CD4-positive, alpha-beta T cell (primary cell): ENCODE measurements at regions not wholly inside any gene's neighbourhood (a gene's known extent, or its start where the extent isn't known, plus 50 kb on each side); places are given as distances from the start of the nearest gene placed in this dataset.

Source experiments
- ATAC-seq: fragments of 200-7000 bp; cut with Tn5 transposase; one replicate; pipeline ENCODE4 v1.10.0; 2022; ENCODE audit warnings: mild to moderate bottlenecking; ENCODE audit not compliant: poor library complexity
- CTCF ChIA-PET: fragments of 350-600 bp; sonication (Branson Sonifier 250); formaldehyde crosslinking; loops from one replicate; lab custom pipeline; 2021; ENCODE audit warnings: antibody characterized with exemption, inconsistent platforms; lab: Charles Lee
- POLR2A ChIA-PET: fragments of 350-600 bp; sonication (Branson Sonifier 250); formaldehyde crosslinking; loops from one replicate; lab custom pipeline; 2021; ENCODE audit warnings: antibody characterized with exemption, inconsistent platforms; lab: Charles Lee
- DNase-seq, 14 experiments: peaks; one replicate each; pipeline ENCODE4 v3.0.0-alpha.2; 2013 to 2020; ENCODE audit warnings: mixed read lengths in 2 of 14
- H3K27ac ChIP-seq, 2 donors: one replicate each; pipeline versions ENCODE4 v1.5.1 to v1.7.0; 2013; ENCODE audit warnings: low read length in 2 of 2, low read depth in 1 of 2, mild to moderate bottlenecking in 1 of 2
- H3K27me3 ChIP-seq, 2 experiments: 1 replicate in 1 of 2; 2 replicates in 1 of 2; pipeline versions ENCODE4 v1.6.1 to v1.7.0; 2013; ENCODE audit warnings: low read length in 2 of 2, control low read depth in 1 of 2, mild to moderate bottlenecking in 1 of 2, moderate library complexity in 1 of 2; ENCODE audit not compliant: insufficient read depth in 2 of 2, control insufficient read depth in 1 of 2
- H3K36me3 ChIP-seq: one replicate; pipeline ENCODE4 v1.6.1; 2013; ENCODE audit warnings: low read length, control low read depth; ENCODE audit not compliant: insufficient read depth
- H3K4me1 ChIP-seq: one replicate; pipeline ENCODE4 v1.6.1; 2013; ENCODE audit warnings: low read length, control low read depth; ENCODE audit not compliant: insufficient read depth
- H3K4me3 ChIP-seq: one replicate; pipeline ENCODE4 v1.5.1; 2013; ENCODE audit warnings: mild to moderate bottlenecking, low read length, moderate library complexity
- H3K9me3 ChIP-seq, 2 experiments: 1 replicate in 1 of 2; 2 replicates in 1 of 2; pipeline versions ENCODE4 v1.6.1 to v1.7.0; 2013; ENCODE audit warnings: low read length in 2 of 2, mild to moderate bottlenecking in 2 of 2, control low read depth in 1 of 2, moderate library complexity in 1 of 2; ENCODE audit not compliant: control insufficient read depth in 1 of 2, insufficient read depth in 1 of 2
- H3K27ac Mint-ChIP-seq: one replicate; pipeline ENCODE4 v1.8.0; 2020; ENCODE audit warnings: mixed read lengths
- H3K27me3 Mint-ChIP-seq: one replicate; pipeline ENCODE4 v1.8.0; 2021; ENCODE audit warnings: mixed read lengths
- H3K36me3 Mint-ChIP-seq: one replicate; pipeline ENCODE4 v1.8.0; 2021; ENCODE audit warnings: low read depth, mixed read lengths
- H3K4me1 Mint-ChIP-seq: one replicate; pipeline ENCODE4 v1.8.0; 2021; ENCODE audit warnings: low read depth, mixed read lengths
- H3K4me3 Mint-ChIP-seq: one replicate; pipeline ENCODE4 v1.8.0; 2020; ENCODE audit warnings: mild to moderate bottlenecking, mixed read lengths
- H3K9me3 Mint-ChIP-seq: one replicate; pipeline ENCODE4 v1.8.0; 2020; ENCODE audit warnings: mixed read lengths
- CTCF ChIP-seq: fragments of 200-600 bp; IDR thresholded peaks from one replicate; pipeline ENCODE4 v1.8.0; 2022; ENCODE audit warnings: antibody characterized with exemption, mild to moderate bottlenecking
- intact Hi-C, 2 experiments: fragments of 100-400 bp; cut with DNase I in 1 of 2; cut with micrococcal nuclease in 1 of 2; formaldehyde crosslinking; loops; one replicate each; pipeline versions ENCODE4 v1.15.1 to v1.9.0; 2023 to 2025; cut with DNase I, micrococcal nuclease

GRCh38 chr9:29213417-29214153, 1640.3 kb upstream of the C9orf72 start, which contains the start of gene LINGO2:
LINGO2 (minus strand) TSS chr9:29213601.
- Mint-ChIP-seq H3K4me3 (peak within 1 kb of the TSS; percentile 30), H3K9me3 (peaks cover 1% of the 10 kb centered on the region), H3K4me1 (peaks cover 8% of the 10 kb centered on the region), H3K27me3 (peaks cover 71% of the 10 kb centered on the region), H3K36me3 (no peaks in the 10 kb centered on the region), H3K27ac (no peak within 1 kb of the TSS)
- CTCF ChIA-PET = no interaction called here
- Histone ChIP-seq H3K27ac (no peak within 1 kb of the TSS), H3K36me3 (no peaks in the 10 kb centered on the region), H3K9me3 (peaks cover 0 to 27% of the 10 kb centered on the region in 2 experiments), H3K4me1 (peaks cover 9% of the 10 kb centered on the region), H3K4me3 (no peak within 1 kb of the TSS), H3K27me3 (peaks cover 27 to 50% of the 10 kb centered on the region in 2 experiments)
- DNase-seq = no peak
- POLR2A ChIA-PET = no interaction called here
- no peak for TF ChIP-seq CTCF
- no peak for ATAC-seq
- intact Hi-C loops = no loop called here

GRCh38 chr9:29214154-29214689, 1640.9 kb upstream of the C9orf72 start:
- peaks cover 8% of the 10 kb centered on the region for H3K4me1 Mint-ChIP-seq
- no peaks in the 10 kb centered on the region for H3K36me3 ChIP-seq
- DNase-seq (no peak), ATAC-seq (no peak)
- H3K9me3 Mint-ChIP-seq = peaks cover 1% of the 10 kb centered on the region
- H3K27me3 Mint-ChIP-seq = peaks cover 71% of the 10 kb centered on the region
- no peaks in the 10 kb centered on the region for H3K36me3 Mint-ChIP-seq
- H3K27me3 ChIP-seq = peaks cover 27 to 50% of the 10 kb centered on the region in 2 experiments
- no peak overlapping the region for H3K4me3 ChIP-seq
- intact Hi-C loops = no loop called here
- ChIA-PET POLR2A (no interaction called here), CTCF (no interaction called here)
- peaks cover 0 to 27% of the 10 kb centered on the region in 2 experiments for H3K9me3 ChIP-seq
- no peak overlapping the region for H3K27ac Mint-ChIP-seq
- H3K27ac ChIP-seq = no peak overlapping the region
- no peak overlapping the region for H3K4me3 Mint-ChIP-seq
- no peak for TF ChIP-seq CTCF
- H3K4me1 ChIP-seq = peaks cover 9% of the 10 kb centered on the region

GRCh38 chr9:29214690-29215253, 1641.5 kb upstream of the C9orf72 start:
- peaks cover 69% of the 10 kb centered on the region for H3K27me3 Mint-ChIP-seq
- intact Hi-C loops = no loop called here
- no peak overlapping the region for H3K27ac ChIP-seq
- peaks cover 9% of the 10 kb centered on the region for H3K4me1 ChIP-seq
- no peaks in the 10 kb centered on the region for H3K36me3 Mint-ChIP-seq
- H3K36me3 ChIP-seq = no peaks in the 10 kb centered on the region
- H3K9me3 Mint-ChIP-seq = peaks cover 1% of the 10 kb centered on the region
- TF ChIP-seq CTCF = no peak
- H3K4me1 Mint-ChIP-seq = peaks cover 8% of the 10 kb centered on the region
- H3K4me3 ChIP-seq = no peak overlapping the region
- H3K27me3 ChIP-seq = peaks cover 27 to 50% of the 10 kb centered on the region in 2 experiments
- no peak overlapping the region for H3K4me3 Mint-ChIP-seq
- DNase-seq = no peak
- ATAC-seq = no peak
- POLR2A ChIA-PET = no interaction called here
- CTCF ChIA-PET = no interaction called here
- peaks cover 0 to 27% of the 10 kb centered on the region in 2 experiments for H3K9me3 ChIP-seq
- H3K27ac Mint-ChIP-seq = no peak overlapping the region
